Memory B cell (primary cell): ENCODE measurements at regions not wholly inside any gene's neighbourhood (a gene's known extent, or its start where the extent isn't known, plus 50 kb on each side); places are given as distances from the start of the nearest gene placed in this dataset.
"Not testable (repeated sequence)": the region's sequence is repeated elsewhere in the genome, so short reads cannot be mapped to it uniquely, and the experiment has no call there.

Experiments
- ATAC-seq: fragments of 150-1000 bp; cut with Tn5 transposase; 2 replicates; pipeline ENCODE4 v1.10.0; 2021; ENCODE audit warnings: low read depth, mild to moderate bottlenecking, moderate library complexity
- DNase-seq, 2 donors: peaks; one replicate each; pipeline ENCODE4 v3.0.0; 2022; ENCODE audit warnings: low spot score in 2 of 2
- H3K27ac Mint-ChIP-seq: one replicate; pipeline ENCODE4 v1.8.0; 2022; ENCODE audit warnings: mild to moderate bottlenecking, moderate library complexity, mixed read lengths
- H3K27me3 Mint-ChIP-seq: one replicate; pipeline ENCODE4 v1.8.0; 2022; ENCODE audit warnings: mixed read lengths
- H3K36me3 Mint-ChIP-seq: one replicate; pipeline ENCODE4 v1.8.0; 2022; ENCODE audit warnings: mild to moderate bottlenecking, mixed read lengths
- H3K4me1 Mint-ChIP-seq: one replicate; pipeline ENCODE4 v1.8.0; 2022; ENCODE audit warnings: mixed read lengths
- H3K4me3 Mint-ChIP-seq: one replicate; pipeline ENCODE4 v1.8.0; 2022; ENCODE audit warnings: mild to moderate bottlenecking, moderate library complexity, mixed read lengths
- H3K9me3 Mint-ChIP-seq: one replicate; pipeline ENCODE4 v1.8.0; 2022; ENCODE audit warnings: mixed read lengths

DNA sequence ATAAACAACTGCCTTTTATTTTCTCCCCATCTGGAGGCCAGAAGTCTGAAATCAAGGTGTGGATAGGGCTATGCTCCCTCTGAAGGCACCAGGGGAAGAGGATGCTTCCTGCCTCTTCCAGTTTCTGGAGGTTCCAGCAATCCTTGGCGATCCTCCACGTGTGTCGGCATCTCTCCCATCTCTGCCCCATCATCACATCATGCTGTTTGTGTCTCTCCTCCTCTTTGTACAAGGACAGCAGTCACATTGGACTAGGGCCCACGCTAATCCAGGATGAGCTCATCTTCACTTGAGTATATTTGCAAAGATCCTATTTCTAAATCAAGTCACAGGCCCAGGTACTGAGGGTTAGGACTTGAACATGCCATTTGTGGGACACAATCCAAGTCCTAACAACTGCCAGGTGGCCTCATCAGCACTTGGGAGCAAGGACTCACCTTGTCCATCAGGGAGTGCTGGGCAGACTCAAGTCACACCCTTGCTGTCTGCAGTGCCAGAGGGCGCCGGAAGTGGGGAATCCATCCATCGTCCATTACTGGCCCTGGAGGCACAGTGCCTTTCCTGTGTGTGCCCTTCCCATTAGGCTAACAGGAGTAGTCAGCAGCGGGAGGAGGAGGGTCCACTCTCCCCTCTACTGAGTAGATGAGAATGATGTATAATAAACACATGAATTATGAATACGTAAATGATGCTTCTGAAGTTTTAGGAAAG is 185.4 kb upstream of the AJAP1 start:
- H3K4me1 Mint-ChIP-seq = no peaks in the 10 kb centered on the region

DNA sequence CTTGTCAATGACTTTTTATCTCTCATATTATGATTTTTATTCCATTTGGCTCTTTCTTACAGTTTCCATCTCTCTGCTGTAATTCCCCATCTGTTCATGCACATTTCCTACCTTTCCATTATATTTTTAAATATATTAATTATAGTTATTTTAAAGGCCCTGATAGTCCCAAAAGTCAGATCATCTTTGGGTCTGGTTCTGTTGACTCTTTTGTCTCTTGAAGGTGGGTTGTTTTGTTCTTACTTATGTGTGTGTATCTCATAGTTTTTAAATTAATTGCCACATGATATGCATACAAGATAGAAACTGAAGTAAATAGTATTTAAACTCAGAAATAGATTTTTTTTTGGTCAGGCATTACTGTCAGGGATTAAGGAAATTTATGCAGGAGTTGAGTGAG is 178.0 kb upstream of the AJAP1 start:
- Mint-ChIP-seq H3K4me3 (no peak overlapping the region), H3K27me3 (peaks cover 3% of the 10 kb centered on the region), H3K9me3 (peaks cover 5% of the 10 kb centered on the region)

More for the DNA sequence above, 185.4 kb upstream of the AJAP1 start:
- Mint-ChIP-seq H3K4me3 (no peak overlapping the region), H3K9me3 (no peaks in the 10 kb centered on the region), H3K27me3 (peaks cover 11% of the 10 kb centered on the region), H3K27ac (no peak overlapping the region), H3K36me3 (no peaks in the 10 kb centered on the region)
- ATAC-seq (no peak), DNase-seq (no peak)

DNA sequence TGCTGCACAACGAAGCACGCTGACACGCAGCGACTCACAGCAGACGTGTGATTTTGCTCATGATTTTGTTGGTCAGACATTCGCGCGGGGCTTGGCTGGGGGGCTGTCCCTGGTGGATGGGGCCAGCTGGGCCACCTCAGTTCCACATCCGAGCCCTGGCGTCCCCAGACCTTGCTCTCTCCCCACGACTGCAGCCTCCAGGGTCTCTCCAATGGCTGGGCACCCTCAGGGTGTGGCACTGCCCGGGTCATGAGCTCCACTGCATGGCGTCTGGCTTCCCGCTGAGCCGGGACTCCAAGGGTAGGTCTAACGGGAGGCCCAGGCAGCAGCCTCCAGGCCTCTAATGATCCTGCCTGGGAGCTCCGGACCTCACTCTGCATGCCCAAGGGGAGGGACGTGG is 173.0 kb upstream of the AJAP1 start:
- DNase-seq (no peak), ATAC-seq (no peak)
- Mint-ChIP-seq H3K27ac (no peak overlapping the region), H3K36me3 (no peaks in the 10 kb centered on the region), H3K4me3 (no peak overlapping the region), H3K9me3 (peaks cover 3% of the 10 kb centered on the region), H3K27me3 (peaks cover 4% of the 10 kb centered on the region), H3K4me1 (no peaks in the 10 kb centered on the region)

More for the DNA sequence above, 178.0 kb upstream of the AJAP1 start:
- Mint-ChIP-seq H3K4me1 (no peaks in the 10 kb centered on the region), H3K27ac (no peak overlapping the region), H3K36me3 (no peaks in the 10 kb centered on the region)
- no peak for ATAC-seq
- DNase-seq = no peak

DNA sequence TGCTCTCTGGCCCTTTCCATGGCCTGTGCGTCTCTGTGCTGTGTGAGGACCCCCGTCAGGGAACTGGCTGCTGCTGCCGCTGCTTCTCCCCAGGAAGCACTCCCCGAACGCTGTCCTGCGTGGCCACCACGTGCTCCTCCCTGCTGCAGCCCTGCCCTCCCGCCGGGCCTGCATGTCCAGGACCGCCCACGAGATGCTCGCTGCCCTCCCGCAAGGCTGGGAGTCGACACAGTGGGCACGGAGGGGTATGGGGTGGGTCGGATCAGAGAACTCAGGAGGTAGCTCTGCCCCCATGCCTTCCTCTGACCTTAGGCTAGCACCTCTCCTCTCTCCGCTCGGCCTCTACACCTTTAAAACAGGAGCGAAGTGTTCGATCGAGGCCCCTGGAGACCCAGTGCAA is 171.9 kb upstream of the AJAP1 start:
- peaks cover 2% of the 10 kb centered on the region for H3K9me3 Mint-ChIP-seq
- no peak overlapping the region for H3K4me3 Mint-ChIP-seq
- H3K4me1 Mint-ChIP-seq = no peaks in the 10 kb centered on the region
- DNase-seq = no peak
- no peaks in the 10 kb centered on the region for H3K36me3 Mint-ChIP-seq
- no peak overlapping the region for H3K27ac Mint-ChIP-seq
- no peak for ATAC-seq
- peaks cover 7% of the 10 kb centered on the region for H3K27me3 Mint-ChIP-seq

DNA sequence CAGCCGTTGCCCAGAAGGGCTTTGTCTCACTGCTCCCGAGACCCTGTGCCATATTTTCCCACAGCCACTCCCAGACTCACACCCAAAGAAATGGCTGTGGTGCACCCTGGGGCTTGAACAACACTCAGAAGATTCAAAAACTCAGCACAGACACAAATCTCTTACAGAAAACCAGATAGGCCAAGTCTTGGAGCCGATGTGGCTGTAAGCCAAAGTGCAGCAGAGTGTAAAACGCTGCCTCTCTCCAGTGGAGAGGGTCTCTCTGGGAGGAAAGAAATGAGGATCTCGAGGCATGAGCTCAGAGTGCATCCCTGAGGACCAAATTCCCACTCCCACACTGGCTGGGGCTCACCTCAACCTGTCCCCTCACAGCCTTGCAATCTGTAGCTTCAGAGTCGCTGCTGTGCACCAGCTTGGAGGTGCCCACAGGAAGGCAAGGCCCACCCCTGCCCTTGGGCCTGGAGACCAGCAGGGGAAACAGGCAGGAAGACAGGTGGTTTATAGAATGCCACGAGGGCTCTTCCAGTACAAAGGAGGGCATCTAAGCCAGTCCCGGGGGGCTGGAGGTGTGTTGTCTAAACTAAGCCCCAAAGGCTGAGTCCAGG is 171.3 kb upstream of the AJAP1 start:
- Mint-ChIP-seq H3K27me3 (peaks cover 10% of the 10 kb centered on the region), H3K36me3 (no peaks in the 10 kb centered on the region), H3K9me3 (no peaks in the 10 kb centered on the region), H3K4me1 (no peaks in the 10 kb centered on the region), H3K4me3 (no peak overlapping the region), H3K27ac (no peak overlapping the region)
- DNase-seq = no peak
- ATAC-seq = no peak

DNA sequence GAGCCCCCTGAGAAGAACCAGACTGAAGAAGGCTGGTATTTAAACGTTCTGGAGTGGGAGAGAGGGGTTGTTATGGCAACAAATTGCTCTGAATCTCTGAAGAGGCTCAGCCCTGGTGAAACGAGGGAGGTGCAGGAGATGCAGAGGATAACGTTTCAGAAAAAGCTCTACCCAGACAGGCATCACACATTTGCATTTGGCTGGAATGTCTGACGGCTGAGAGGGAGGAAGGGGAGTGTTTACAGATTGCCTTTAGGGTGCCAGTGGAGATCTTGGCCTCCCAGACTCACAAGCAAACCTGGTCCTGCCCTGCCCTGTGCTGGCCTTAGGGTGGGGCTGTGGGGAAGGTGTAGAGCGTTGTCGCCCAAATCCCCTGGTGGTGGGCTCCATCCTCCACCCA is 169.0 kb upstream of the AJAP1 start:
- H3K27me3 Mint-ChIP-seq = peaks cover 8% of the 10 kb centered on the region
- H3K9me3 Mint-ChIP-seq = no peaks in the 10 kb centered on the region
- H3K27ac Mint-ChIP-seq = no peak overlapping the region
- DNase-seq (no peak), ATAC-seq (no peak)
- H3K4me1 Mint-ChIP-seq = no peaks in the 10 kb centered on the region
- no peaks in the 10 kb centered on the region for H3K36me3 Mint-ChIP-seq
- H3K4me3 Mint-ChIP-seq = no peak overlapping the region

DNA sequence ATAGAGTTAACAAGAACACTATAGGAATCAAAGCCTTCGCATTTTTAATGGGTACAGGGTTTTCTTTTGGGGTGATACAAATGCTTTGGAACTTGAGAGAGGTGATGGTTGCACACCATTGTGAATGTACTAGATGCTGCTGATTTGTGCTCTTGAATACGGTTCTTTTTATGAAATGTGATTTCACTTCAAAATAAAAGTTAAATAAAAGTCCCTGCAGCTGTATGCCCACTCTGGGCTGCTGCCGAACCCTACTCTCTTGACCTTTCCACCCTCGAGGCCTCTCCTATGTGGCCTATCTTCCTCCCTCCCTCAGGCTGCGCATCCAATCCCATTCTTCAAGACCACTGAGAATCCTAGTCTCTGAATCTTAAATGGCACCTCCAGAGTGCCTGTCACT is 168.5 kb upstream of the AJAP1 start:
- no peak for ATAC-seq
- H3K4me1 Mint-ChIP-seq = no peaks in the 10 kb centered on the region
- no peaks in the 10 kb centered on the region for H3K36me3 Mint-ChIP-seq
- peaks cover 8% of the 10 kb centered on the region for H3K27me3 Mint-ChIP-seq
- peaks cover under 1% of the 10 kb centered on the region for H3K9me3 Mint-ChIP-seq
- no peak overlapping the region for H3K4me3 Mint-ChIP-seq
- no peak for DNase-seq
- no peak overlapping the region for H3K27ac Mint-ChIP-seq

DNA sequence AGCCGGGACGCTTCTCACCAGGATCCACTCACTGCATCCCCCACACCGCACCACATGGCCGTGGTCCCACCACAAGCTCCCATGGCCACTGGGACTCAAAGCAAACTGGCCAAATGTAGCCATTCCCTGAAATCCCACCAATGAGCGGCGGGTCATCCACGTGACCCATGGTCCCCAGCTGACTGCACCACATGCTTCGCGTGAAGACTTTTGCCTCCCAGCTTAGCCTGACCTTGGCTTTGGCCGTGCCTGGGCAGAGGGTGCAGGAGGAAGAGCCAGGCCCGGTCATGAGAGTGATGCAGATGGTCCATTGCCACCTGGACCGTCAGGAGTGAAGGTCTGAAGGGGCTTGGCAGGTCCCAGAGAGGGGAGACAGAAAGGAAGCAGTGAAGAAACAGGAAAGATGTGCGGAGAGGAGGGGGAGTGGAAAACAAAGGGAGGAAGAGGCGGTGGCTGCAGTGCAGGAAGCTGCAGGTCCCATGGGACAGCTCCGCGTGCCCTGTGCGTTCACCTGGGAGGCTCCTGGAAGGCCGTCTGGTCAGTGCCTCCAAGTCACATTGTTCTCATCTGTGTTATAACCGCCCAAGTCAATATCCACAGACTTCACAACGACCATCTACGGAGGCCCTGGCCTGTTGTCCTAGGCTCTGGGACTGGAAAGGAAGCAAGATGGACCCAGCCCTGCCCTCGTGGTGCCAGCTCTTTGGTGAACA is 167.8 kb upstream of the AJAP1 start:
- H3K4me1 Mint-ChIP-seq = no peaks in the 10 kb centered on the region
- ATAC-seq (no peak), DNase-seq (no peak)
- no peak overlapping the region for H3K4me3 Mint-ChIP-seq
- H3K27ac Mint-ChIP-seq = no peak overlapping the region
- no peaks in the 10 kb centered on the region for H3K36me3 Mint-ChIP-seq
- H3K9me3 Mint-ChIP-seq = peaks cover 4% of the 10 kb centered on the region
- peaks cover 8% of the 10 kb centered on the region for H3K27me3 Mint-ChIP-seq

DNA sequence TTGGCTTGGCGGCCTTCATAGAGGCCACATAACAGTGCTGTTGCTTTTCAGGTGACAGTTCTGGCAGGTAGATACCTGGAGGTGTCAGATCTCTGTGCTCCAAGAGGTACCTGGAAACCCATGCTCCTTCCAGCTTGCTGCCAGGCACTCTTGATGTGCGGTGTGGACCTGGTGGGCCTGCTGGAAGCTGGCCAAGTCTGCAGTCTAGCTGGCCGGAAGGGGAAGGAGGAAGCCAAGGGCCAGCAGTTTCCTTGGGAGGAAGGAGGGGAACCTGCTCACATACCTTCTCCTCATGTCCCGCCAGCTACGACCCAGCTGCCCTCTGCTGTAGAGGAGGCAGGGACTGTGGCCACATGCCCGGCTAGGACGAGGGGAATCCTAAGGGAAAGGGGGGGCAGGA is 166.4 kb upstream of the AJAP1 start:
- ATAC-seq (no peak), DNase-seq (no peak)
- H3K4me3 Mint-ChIP-seq = no peak overlapping the region
- H3K27me3 Mint-ChIP-seq = peaks cover 8% of the 10 kb centered on the region
- H3K36me3 Mint-ChIP-seq = no peaks in the 10 kb centered on the region
- no peak overlapping the region for H3K27ac Mint-ChIP-seq
- H3K4me1 Mint-ChIP-seq = no peaks in the 10 kb centered on the region
- H3K9me3 Mint-ChIP-seq = peaks cover 4% of the 10 kb centered on the region

DNA sequence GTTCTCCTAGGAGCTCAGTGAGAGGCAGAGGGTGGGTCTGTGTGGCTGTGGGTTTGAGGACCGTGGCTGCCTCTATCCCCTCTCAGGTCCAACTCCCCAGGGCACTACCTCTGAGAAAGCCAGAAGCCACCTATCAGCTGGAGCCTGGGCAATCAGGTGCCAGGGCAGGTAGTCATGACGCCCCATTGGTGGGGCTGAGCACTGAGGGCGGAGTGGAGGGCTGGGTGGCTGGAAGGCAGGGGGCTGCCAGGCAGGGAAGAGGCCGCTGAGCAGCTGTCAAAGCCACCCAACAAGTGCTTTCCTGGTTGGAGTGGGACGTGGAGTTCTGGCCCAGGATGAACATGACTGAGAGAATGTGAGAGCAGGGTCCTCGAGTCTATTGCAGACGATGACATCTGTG is 164.9 kb upstream of the AJAP1 start:
- H3K27ac Mint-ChIP-seq = no peak overlapping the region
- no peak for ATAC-seq

DNA sequence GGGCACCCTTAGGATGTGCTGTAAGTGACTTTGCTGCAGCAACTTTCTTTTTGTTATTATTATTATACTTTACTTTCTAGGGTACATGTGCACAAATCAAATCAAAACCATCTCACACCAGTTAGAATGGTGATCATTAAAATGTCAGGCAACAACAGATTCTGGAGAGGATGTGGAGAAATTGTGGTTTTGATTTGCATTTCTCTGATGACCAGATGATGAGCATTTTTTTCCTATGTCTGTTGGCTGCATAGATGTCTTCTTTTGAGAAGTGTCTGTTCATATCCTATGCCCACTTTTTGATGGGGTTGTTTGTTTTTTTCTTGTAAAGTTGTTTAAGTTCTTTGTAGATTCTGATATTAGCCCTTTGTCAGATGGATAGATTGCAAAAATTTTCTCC is 164.4 kb upstream of the AJAP1 start:
- DNase-seq, ATAC-seq: not testable (repeated sequence)

More for the DNA sequence above, 164.9 kb upstream of the AJAP1 start:
- DNase-seq = no peak
- Mint-ChIP-seq H3K9me3 (peaks cover 4% of the 10 kb centered on the region), H3K4me3 (no peak overlapping the region), H3K36me3 (no peaks in the 10 kb centered on the region), H3K27me3 (peaks cover 12% of the 10 kb centered on the region), H3K4me1 (no peaks in the 10 kb centered on the region)

DNA sequence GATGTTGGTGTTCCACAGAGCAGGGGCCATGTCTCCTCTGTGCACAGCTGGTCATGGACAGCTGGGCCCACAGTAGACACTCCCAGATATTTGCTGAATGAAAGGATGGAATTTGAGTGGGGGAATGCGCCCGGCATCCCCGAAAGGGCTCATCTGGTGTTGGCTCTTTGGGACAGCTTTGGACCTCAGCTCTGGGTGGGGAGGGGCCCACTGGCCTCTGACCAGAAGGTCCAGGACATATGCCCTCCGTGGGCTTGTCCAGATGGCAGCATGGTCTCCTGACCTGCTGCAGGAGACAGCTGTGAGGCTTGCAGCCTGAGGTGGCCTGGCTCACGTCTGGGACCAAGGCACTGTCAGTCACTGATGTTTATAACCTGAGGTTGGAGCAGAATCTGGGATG is 160.4 kb upstream of the AJAP1 start:
- H3K9me3 Mint-ChIP-seq = peaks cover 4% of the 10 kb centered on the region
- H3K27me3 Mint-ChIP-seq = peaks cover 5% of the 10 kb centered on the region
- H3K4me1 Mint-ChIP-seq = no peaks in the 10 kb centered on the region
- no peak overlapping the region for H3K4me3 Mint-ChIP-seq
- DNase-seq = no peak
- ATAC-seq = no peak
- no peaks in the 10 kb centered on the region for H3K36me3 Mint-ChIP-seq
- no peak overlapping the region for H3K27ac Mint-ChIP-seq

More for the DNA sequence above, 164.4 kb upstream of the AJAP1 start:
- not testable (repeated sequence) for H3K27ac Mint-ChIP-seq, H3K36me3 Mint-ChIP-seq, H3K4me3 Mint-ChIP-seq, H3K4me1 Mint-ChIP-seq, H3K9me3 Mint-ChIP-seq
- peaks cover 12% of the 10 kb centered on the region for H3K27me3 Mint-ChIP-seq

DNA sequence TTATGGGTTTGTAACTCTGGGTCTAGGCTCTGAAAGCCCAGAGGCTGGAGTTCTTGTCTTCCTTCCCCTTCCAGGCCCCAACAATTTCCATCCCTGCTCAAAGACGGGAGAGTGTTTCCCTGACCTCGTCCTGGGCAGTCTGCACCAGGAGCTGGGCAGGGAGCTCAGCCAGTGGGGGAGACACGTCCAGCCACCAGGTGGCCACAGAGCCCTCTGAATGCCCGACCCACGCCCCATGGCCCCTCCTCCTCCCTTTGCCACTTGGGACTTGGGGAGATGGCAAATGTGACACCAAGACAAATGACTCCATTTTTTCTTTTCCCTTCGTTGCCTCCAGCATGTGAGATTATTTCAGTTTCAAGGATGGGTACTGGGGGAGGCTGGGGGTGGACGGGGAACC is 159.9 kb upstream of the AJAP1 start:
- DNase-seq (no peak), ATAC-seq (no peak)
- peaks cover 4% of the 10 kb centered on the region for H3K9me3 Mint-ChIP-seq
- no peak overlapping the region for H3K27ac Mint-ChIP-seq
- H3K27me3 Mint-ChIP-seq = peaks cover 5% of the 10 kb centered on the region
- H3K36me3 Mint-ChIP-seq = no peaks in the 10 kb centered on the region
- H3K4me1 Mint-ChIP-seq = no peaks in the 10 kb centered on the region
- H3K4me3 Mint-ChIP-seq = no peak overlapping the region

DNA sequence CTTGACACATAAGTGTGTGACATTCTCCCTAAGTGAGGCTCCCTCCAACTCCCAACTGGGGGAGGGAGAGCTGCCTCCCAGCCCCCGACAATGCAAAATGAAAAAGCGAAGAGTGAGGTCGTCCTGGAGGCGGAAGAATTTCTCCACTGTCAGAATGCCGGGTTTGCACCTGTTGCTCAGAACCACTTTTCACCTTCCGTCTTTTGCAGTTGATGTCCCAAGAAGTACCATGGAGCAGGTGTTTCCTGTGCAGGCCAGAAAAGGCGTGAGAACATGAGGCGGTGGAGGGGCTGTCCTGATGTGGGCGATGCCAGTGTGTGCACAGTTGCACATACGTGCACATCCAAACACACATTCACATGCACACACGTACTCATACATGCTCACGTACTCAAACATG is 158.6 kb upstream of the AJAP1 start:
- no peak for ATAC-seq
- peaks cover 7% of the 10 kb centered on the region for H3K27me3 Mint-ChIP-seq
- H3K9me3 Mint-ChIP-seq = peaks cover 4% of the 10 kb centered on the region
- no peak overlapping the region for H3K4me3 Mint-ChIP-seq
- no peaks in the 10 kb centered on the region for H3K4me1 Mint-ChIP-seq
- H3K36me3 Mint-ChIP-seq = no peaks in the 10 kb centered on the region
- no peak overlapping the region for H3K27ac Mint-ChIP-seq
- no peak for DNase-seq
